IPS-18c (cell line): ENCODE measurements at regions not wholly inside any gene's neighbourhood (a gene's known extent, or its start where the extent isn't known, plus 50 kb on each side); places are given as distances from the start of the nearest gene placed in this dataset.
"Not testable (repeated sequence)": the region's sequence is repeated elsewhere in the genome, so short reads cannot be mapped to it uniquely, and the experiment has no call there.

ENCODE experiments used
- H3K4me3 ChIP-seq: 2 replicates; pipeline ENCODE4 v1.7.0; 2013; ENCODE audit warnings: low read depth, mild to moderate bottlenecking, low read length, moderate library complexity; ENCODE audit not compliant: insufficient read depth
- H3K9me3 ChIP-seq: one replicate; pipeline ENCODE4 v1.6.1; 2013; ENCODE audit warnings: mild to moderate bottlenecking, low read length, moderate library complexity; ENCODE audit not compliant: control insufficient read depth, insufficient read depth

DNA sequence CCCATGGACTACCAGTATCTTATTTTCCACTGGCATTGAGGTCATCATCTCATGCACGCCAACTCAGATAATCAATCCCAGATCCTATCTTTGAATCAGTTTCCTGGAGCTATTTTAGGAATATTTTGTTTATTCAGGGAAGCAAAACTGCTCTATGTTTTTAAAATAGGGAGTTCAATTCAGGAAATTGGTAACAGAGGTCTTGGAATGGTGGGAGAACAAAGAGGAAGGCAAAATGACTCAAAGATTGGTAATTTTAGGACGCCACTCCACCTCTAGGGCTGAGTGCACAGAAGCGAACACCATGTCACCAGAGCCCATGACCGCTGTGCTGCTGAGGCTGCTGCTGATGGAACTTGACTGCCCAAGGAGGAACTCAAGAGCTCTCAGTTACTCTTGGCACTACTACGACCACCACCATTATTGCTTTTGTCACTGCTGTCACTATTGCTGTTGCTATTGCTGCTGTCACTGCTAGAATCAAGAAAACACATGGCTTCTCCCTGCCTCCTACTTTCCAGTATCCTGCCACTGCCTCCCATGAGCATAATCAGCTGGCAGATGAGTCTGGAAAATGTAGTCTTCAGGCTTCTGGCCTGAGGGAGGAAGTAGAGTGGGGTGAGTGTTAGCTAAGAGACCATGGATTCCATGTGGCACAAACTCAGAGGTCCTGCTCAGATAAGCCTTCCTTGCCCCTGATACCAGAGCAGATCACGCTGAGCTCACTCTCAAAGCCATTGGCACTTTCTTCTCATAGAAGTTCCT lies 71.6 kb upstream of the CNIH3 start:
- Histone ChIP-seq H3K4me3 (no peak overlapping the region), H3K9me3 (no peaks in the 10 kb centered on the region)

DNA sequence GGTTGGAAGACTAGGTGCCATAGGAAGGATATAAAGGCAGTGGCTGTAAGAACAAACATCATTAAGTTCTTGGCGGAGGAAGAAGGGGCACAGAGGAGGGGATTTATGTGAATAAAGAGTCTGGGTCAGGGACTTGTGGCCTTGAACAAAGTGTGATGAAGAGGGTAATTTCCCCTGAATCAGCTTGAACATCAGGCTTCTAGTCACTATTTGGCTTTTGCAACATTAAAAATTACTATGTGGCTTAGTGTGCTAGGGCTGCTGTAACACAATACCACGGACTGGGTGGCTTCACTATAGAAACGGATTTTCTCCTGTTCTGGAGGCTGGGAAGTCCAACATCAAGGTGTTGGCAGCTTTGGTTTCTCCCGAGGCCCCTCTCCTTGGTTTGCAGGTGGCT lies 70.5 kb upstream of the CNIH3 start:
- H3K9me3 ChIP-seq = no peaks in the 10 kb centered on the region
- no peak overlapping the region for H3K4me3 ChIP-seq

DNA sequence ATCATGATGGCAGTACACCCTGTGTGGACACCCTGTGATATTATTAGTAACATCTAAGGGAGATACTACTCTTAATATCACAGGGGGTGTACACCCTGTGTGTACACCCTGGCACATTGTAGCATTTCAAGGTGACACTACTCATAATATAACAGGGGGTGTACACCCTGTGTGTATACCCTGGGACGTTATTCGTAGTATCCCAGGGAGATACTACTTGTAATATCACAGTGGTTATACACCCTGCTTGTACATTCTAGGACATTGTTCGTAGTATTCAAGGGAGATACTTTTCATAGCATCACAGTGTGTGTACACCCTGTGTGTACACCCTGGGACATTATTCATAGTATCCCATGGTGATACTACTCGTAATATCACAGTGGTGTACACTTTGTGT lies 67.4 kb upstream of the CNIH3 start:
- Histone ChIP-seq H3K4me3 (no peak overlapping the region), H3K9me3 (no peaks in the 10 kb centered on the region)

DNA sequence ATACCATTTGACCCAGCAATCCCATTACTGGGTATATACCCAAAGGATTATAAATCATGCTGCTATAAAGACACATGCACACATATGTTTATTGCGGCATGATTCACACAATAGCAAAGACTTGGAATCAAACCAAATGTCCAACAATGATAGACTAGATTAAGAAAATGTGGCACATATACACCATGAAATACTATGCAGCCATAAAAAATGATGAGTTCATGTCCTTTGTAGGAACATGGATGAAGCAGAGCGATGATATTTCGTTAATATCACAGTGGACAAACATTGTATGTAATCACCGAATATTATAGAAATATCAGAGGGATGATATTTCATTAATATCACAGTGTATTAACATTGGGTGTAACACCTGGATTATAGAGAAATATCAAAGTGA lies 64.9 kb upstream of the CNIH3 start:
- not testable (repeated sequence) for H3K4me3 ChIP-seq, H3K9me3 ChIP-seq

DNA sequence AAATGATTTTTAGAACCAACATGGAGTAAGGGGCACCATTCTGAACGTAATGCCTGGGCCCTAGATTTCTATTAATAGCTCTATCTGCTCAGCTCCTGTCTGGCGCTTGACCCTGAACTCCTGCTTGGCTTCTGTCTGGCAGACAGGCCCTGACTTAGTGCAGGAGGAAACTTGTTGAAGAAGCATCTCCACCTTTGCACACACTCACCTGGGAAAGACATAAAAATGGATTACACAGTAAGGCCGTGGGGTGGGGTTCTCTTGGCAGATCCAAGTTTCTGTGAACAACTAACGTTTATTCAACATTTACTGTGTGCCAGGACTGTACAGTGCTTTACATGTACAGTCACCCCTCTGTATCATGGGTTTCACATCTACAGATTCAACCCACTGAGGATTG lies 62.1 kb upstream of the CNIH3 start:
- Histone ChIP-seq H3K4me3 (no peak overlapping the region), H3K9me3 (no peaks in the 10 kb centered on the region)

DNA sequence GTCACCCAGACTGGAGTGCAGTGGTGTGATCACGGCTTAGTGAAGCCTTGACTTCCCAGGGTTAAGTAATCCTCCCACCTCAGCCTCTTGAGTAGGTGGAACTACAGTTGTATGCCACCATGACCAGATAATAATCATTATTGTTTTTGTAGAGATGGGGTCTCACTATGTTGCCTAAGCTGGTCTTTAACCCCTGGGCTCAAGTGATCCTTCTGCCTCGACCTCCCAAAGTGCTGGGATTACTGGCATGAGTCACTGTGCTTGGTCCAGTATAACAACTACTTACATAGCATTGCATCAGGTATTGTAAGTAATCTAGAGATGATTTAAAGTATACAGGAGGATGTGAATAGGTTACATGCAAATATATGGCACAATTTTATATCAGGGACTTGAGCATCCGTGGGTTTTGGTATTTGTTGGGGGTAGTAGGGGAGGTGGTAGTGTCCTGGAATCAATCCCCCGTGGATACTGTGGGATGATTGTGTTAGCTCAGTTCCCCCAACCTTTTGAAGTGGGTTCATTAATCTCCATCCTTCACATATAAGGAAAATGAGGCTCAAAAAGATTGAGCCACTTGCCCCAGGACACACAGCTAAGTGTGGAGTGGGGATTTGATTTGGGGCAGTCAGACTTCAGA lies 61.4 kb upstream of the CNIH3 start:
- no peak overlapping the region for H3K4me3 ChIP-seq
- H3K9me3 ChIP-seq = no peaks in the 10 kb centered on the region

DNA sequence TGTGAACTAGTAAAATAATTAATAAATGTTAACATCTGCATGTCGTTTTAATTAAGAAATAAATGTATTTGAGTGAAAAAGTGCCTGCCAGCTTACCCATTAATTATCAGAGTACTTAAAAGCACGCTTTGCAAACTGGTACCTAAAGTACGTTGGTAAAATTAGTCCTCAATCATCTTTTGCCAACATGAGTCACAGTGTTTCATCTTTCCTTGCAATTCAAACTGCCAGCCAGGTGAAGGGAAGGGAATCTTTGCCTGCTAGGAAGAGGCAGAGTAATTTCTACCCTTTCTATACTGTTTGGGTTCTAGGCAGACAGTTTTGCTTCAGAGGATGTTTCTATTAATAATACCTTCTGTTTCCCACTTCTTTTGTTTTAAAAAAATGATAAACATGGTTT lies 57.2 kb upstream of the CNIH3 start:
- Histone ChIP-seq H3K4me3 (no peak overlapping the region), H3K9me3 (peaks cover 3% of the 10 kb centered on the region)

DNA sequence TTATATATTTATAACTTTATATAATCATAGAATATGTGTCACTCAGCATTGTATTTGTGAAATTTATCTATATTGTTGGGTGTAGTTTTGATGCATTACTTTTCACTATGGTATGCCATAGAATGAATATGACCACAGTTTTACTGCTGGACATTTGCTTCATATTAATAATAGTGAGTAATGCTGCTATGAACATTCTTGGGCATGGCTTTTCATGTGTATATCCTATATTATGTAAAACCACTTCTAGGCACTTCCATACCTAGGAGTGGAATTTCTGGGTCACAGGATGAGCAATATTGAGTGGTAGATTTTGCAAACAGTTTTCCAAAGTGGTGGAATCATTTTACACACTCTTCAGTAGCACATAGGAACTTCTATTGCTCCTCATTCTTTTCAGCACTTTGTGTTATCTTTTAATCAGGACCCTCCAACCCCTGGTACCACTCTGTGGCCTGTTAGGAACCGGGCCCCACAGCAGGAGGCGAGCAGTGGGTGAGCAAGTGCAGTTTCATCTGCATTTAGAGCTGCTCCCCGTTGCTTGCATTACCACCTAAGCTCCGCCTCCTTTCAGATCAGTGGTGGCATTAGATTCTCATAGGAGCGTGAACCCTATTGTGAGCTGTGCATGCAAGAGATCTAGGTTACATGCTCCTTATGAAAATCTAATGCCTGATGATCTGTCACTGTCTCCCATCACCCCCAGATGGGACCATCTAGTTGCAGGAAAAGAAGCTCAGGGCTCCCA lies 56.0 kb upstream of the CNIH3 start:
- H3K9me3 ChIP-seq = peaks cover 3% of the 10 kb centered on the region
- H3K4me3 ChIP-seq = no peak overlapping the region

DNA sequence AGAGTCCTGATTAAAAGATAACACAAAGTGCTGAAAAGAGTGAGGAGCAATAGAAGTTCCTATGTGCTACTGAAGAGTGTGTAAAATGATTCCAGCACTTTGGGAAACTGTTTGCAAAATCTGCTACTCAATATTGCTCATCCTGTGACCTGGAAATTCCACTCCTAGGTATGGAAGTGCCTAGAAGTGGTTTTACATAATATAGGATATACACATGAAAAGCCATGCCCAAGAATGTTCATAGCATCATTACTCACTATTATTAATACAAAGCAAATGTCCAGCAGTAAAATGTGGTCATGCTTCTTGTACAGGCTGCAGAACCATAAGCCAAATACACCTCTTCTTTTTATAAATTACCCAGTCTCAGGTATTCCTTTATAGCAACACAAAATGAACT lies 53.2 kb upstream of the CNIH3 start:
- not testable (repeated sequence) for H3K4me3 ChIP-seq, H3K9me3 ChIP-seq

DNA sequence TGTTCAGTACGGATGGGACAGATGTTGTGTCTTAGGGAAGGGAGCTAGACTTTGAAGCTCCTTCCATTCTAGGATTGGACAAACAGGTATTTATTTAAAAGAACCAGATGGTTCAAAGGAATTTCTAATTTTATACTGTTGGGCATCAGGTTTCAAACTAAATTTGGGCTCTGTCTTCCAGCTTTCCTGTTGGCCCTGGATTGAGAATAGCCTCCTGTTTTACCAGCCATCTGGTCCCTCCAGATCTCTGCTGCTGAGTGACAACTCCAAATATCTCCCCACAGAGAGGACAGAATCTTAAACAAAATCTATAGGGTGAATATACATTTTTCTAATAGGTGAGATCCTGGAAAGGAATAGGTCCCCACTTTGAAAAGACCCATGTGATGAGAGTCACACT lies 52.5 kb upstream of the CNIH3 start:
- Histone ChIP-seq H3K4me3 (no peak overlapping the region), H3K9me3 (peaks cover 5% of the 10 kb centered on the region)

DNA sequence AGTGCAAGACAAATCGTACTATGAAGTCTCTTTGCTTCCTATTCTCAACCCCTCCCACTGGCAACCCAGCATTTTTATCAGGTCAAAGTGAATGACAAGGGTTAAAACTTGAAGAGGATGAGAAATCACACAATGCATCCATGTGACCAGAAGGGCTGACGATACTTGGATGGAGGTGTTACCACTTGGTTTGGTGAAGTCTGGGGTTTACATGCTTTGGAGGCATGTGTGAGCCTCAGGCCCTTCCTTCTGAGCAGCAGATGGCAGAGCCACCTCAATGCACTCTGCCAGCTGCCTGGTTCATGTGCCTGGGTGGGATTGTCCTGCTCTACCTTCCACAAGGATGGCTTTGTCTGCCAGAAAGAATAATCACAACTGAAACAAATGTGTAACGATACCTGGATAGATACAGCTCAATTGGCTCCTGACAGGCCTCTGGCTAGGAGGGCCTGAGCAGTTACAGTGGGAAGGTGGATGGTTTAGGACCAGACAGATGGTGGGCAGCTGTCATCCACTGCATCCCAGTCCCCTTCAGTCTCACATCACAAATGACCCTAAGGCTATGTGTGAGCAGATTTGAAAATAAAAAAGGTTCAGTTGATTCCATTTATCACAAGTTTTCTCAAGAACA lies 51.5 kb upstream of the CNIH3 start:
- no peak overlapping the region for H3K4me3 ChIP-seq
- H3K9me3 ChIP-seq = peaks cover 5% of the 10 kb centered on the region

DNA sequence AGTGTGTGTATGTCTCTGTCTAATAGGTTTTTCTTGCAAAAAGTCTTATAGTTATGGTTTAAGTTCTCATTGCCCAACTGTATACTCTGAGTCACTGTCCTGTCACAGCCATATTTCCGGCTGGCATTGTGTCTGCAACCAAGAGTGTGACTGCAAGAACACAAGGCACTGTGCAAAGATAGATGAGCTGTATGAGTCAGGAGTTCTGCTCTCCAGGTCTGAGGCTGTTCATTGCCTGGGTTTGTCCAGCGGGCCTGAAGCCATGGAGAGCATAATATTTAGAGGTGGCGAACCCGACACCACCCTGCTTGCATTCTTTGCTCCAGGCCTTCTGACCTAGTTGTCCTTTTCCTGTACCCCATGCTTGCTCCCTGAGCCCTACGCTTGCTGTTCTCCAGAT lies 50.9 kb upstream of the CNIH3 start:
- Histone ChIP-seq H3K4me3 (no peak overlapping the region), H3K9me3 (peaks cover 5% of the 10 kb centered on the region)

DNA sequence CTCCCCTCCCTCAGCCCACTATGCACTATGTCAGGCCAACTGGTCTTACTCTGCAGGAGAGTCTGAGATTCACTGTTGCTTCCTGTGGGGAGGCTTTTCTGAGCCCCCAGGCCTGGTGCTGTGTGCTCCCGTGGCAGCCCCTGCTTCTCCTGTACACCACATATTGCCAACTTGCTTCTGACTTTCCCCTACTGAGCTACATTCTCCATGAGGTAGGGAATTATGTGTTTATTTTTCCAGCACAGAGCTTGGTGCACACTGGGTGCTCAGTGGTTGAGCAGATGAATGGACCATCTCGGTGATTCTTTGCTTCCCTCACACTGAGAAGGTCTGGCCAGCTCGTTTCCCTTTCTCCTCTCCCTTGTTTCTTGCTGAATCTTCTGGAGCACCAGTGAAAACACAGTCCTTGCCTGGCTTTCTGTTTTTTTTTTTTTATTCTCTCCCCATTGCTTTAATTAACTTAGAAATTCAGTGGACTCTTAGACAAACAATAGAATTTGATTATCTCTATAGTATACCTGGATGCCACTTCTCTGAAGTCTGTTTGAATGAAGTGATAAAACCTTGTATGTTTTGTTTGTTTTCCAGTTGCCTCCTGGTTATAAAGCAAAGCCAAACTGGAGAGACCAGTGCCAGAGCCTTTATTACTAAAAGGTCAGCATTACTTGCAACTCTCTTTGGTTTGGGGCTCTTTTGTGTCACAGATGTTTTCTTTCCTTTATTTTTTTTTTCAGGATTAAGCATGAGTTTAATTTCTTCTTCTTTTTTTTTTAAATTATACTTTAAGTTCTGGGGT lies 50.3 kb upstream of the CNIH3 start:
- H3K9me3 ChIP-seq = peaks cover 2% of the 10 kb centered on the region
- no peak overlapping the region for H3K4me3 ChIP-seq
